Lung (tissue), 11 donors: ENCODE measurements at regions not wholly inside any gene's neighbourhood (a gene's known extent, or its start where the extent isn't known, plus 50 kb on each side); places are given as distances from the start of the nearest gene placed in this dataset.
A peak's percentile ranks its signal among the peaks of the same experiment; 100 is the strongest.

Experiments used
- ATAC-seq: fragments of 200-7000 bp; cut with Tn5 transposase; one replicate; pipeline ENCODE4 v1.9.1; 2020; ENCODE audit warnings: moderate number of reproducible peaks; ENCODE audit not compliant: insufficient read depth, low FRiP score
- DNase-seq, 3 donors: peaks; one replicate each; pipeline ENCODE4 v3.0.0-alpha.2; 2013 to 2017
- H3K27ac ChIP-seq, 2 donors: one replicate each; pipeline ENCODE4 v1.5.1; 2013; ENCODE audit warnings: mild to moderate bottlenecking in 2 of 2, moderate library complexity in 2 of 2, control low read depth in 1 of 2, inconsistent platforms in 1 of 2, low read depth in 1 of 2, low read length in 1 of 2
- H3K27me3 ChIP-seq, 3 donors: one replicate each; pipeline ENCODE4 v1.5.1; 2013; ENCODE audit warnings: low read length in 2 of 3; ENCODE audit not compliant: control insufficient read depth in 3 of 3, insufficient read depth in 3 of 3
- H3K36me3 ChIP-seq, 4 donors: one replicate each; pipeline ENCODE4 v1.5.1; 2013; ENCODE audit warnings: low read length in 4 of 4, mild to moderate bottlenecking in 1 of 4, moderate library complexity in 1 of 4; ENCODE audit not compliant: control insufficient read depth in 4 of 4, insufficient read depth in 4 of 4
- H3K4me1 ChIP-seq, 5 donors: one replicate each; pipeline ENCODE4 v1.5.1; 2013; ENCODE audit warnings: low read length in 5 of 5, mild to moderate bottlenecking in 2 of 5, moderate library complexity in 1 of 5; ENCODE audit not compliant: control insufficient read depth in 5 of 5, insufficient read depth in 5 of 5
- H3K4me3 ChIP-seq: one replicate; pipeline ENCODE4 v1.5.1; 2013; ENCODE audit warnings: mild to moderate bottlenecking, control low read depth, moderate library complexity
- H3K9ac ChIP-seq, 2 donors: one replicate each; pipeline ENCODE4 v1.5.1; 2013; ENCODE audit warnings: low read length in 2 of 2, control low read depth in 1 of 2; ENCODE audit not compliant: insufficient read depth in 1 of 2
- H3K9me3 ChIP-seq, 4 donors: one replicate each; pipeline ENCODE4 v1.5.1; 2013; ENCODE audit warnings: low read length in 3 of 4, mild to moderate bottlenecking in 1 of 4, moderate library complexity in 1 of 4; ENCODE audit not compliant: control insufficient read depth in 4 of 4, insufficient read depth in 3 of 4
- WGBS, 2 donors: extraction: QIAGEN DNeasy Blood & Tissue Kit; methylation state at CpG; one replicate each; pipeline ENCODE4 v1.1.7; 2013; 5-methylcytosine and 5-hydroxymethylcytosine counted together
- TF ChIP-seq, protein P1 (sequence below): IDR thresholded peaks from 2 replicates; pipeline ENCODE4 v1.5.1; 2012; ENCODE audit warnings: mild to moderate bottlenecking; ENCODE audit errors: control extremely low read depth, extremely low read depth
- donor health status: control.
- donor health status: control.
- donor health status: Bipolar disorder and iron deficiency.
- donor health status: healthy.
- donor health status: DM: yes; HTN: yes; CAD: no.

DNA sequence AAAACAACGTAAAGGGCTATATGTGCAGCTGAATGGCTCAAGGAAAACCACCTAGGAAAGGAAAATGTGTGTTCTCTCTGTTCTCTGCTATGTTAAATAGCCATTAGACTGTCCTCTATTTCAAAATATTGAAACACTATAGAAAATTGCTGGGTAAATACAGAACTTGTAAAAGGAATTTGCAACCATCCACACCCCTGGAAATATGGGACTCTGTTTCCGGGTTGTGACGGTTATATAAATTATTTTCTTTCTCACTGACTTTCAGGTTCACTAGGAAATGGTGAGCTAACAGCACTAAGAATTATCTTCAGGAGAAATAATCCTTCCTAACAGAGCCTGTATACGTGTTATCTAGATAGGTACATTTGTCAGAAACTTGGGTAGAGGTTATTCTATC is 161.0 kb upstream of the DKK2 start:
- no peak for DNase-seq
- Histone ChIP-seq H3K27me3 (no peaks in the 10 kb centered on the region), H3K4me3 (no peak overlapping the region), H3K9ac (no peak overlapping the region), H3K9me3 (no peaks in the 10 kb centered on the region), H3K36me3 (no peaks in the 10 kb centered on the region), H3K27ac (no peak overlapping the region), H3K4me1 (peaks cover 0 to 31% (median 0%) of the 10 kb centered on the region in 5 donors)
- TF ChIP-seq, protein P1, sequence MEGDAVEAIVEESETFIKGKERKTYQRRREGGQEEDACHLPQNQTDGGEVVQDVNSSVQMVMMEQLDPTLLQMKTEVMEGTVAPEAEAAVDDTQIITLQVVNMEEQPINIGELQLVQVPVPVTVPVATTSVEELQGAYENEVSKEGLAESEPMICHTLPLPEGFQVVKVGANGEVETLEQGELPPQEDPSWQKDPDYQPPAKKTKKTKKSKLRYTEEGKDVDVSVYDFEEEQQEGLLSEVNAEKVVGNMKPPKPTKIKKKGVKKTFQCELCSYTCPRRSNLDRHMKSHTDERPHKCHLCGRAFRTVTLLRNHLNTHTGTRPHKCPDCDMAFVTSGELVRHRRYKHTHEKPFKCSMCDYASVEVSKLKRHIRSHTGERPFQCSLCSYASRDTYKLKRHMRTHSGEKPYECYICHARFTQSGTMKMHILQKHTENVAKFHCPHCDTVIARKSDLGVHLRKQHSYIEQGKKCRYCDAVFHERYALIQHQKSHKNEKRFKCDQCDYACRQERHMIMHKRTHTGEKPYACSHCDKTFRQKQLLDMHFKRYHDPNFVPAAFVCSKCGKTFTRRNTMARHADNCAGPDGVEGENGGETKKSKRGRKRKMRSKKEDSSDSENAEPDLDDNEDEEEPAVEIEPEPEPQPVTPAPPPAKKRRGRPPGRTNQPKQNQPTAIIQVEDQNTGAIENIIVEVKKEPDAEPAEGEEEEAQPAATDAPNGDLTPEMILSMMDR, result no peak
- 75 to 83% methylated on average over 4 of the region's 4 CpGs for WGBS, 2 donors
- ATAC-seq, result no peak

DNA sequence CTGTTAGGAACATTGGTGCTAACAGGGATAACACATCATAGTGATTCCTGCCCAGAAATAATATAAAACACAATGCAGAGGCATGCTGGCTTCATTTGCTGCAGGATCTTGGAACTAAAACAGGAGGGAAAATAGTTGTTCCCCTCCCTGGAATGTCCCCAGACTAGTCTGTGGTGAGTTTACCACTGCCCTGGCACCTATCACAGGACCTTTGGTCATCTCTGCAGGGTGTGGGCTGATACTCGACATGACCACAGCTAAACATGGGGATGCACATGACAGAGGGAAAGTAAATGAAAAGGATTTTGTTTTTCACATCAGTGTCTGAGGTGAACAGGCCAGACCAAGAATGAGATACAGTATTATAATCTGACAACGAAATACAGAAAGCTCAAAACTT is 160.2 kb upstream of the DKK2 start:
- TF ChIP-seq, protein P1, result no peak
- ATAC-seq (no peak), DNase-seq (no peak)
- WGBS, 2 donors, result 78 to 82% methylated on average over 2 of the region's 2 CpGs
- Histone ChIP-seq H3K4me3 (no peak overlapping the region), H3K27me3 (no peaks in the 10 kb centered on the region), H3K4me1 (peaks cover 0 to 31% (median 0%) of the 10 kb centered on the region in 5 donors), H3K9me3 (no peaks in the 10 kb centered on the region), H3K36me3 (no peaks in the 10 kb centered on the region), H3K27ac (no peak overlapping the region), H3K9ac (no peak overlapping the region)

DNA sequence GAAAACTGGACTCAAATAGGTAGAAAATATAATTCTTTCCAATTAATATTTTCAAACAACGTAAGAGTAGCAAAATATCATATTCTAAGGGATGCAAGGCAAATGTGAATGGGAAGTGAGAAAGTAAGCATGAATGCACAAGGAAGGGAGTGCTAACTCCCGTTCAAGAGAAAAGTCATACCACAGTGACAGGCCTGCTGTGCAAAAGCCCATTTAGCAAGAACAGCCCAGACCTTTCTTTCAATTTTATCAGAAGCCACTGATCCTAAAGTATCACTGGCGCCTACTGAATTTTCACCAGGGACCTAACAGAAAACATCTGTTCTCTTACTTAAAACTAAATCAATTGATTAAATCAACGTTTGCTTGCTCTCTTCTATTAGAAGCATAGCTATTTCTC is 157.9 kb upstream of the DKK2 start:
- H3K9ac ChIP-seq, result no peak overlapping the region
- TF ChIP-seq, protein P1, result no peak
- H3K4me1 ChIP-seq, result peaks cover 0 to 31% (median 0%) of the 10 kb centered on the region in 5 donors
- no peak for ATAC-seq
- no peak overlapping the region for H3K27ac ChIP-seq
- WGBS, 2 donors, result 75 to 89% methylated on average over 4 of the region's 4 CpGs
- no peaks in the 10 kb centered on the region for H3K27me3 ChIP-seq
- no peaks in the 10 kb centered on the region for H3K36me3 ChIP-seq
- peak in 1 of 3 donors; percentile 26 for DNase-seq
- no peak overlapping the region for H3K4me3 ChIP-seq
- no peaks in the 10 kb centered on the region for H3K9me3 ChIP-seq

DNA sequence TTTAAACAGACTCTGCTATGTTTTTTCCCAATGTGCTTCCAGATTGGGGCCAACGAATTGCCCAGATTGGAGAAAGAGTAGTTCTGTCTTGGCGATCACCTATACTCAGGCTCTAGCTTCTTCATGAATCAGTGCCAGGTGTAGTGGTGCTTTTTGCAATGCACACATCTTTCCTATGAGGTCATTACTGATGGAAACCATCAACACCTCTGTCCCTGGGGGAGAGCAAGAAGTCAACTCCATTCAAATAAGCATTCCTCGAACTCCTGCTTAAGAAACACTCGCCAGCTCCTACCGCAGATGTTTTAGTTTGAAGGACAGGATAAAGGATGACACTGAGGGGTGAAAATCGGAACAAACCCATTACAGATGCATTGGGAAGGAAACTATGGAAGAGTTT is 156.5 kb upstream of the DKK2 start:
- no peaks in the 10 kb centered on the region for H3K9me3 ChIP-seq
- TF ChIP-seq, protein P1, result no peak
- no peaks in the 10 kb centered on the region for H3K36me3 ChIP-seq
- no peak overlapping the region for H3K9ac ChIP-seq
- no peak overlapping the region for H3K4me3 ChIP-seq
- H3K27me3 ChIP-seq, result no peaks in the 10 kb centered on the region
- no peak for ATAC-seq
- H3K27ac ChIP-seq, result no peak overlapping the region
- H3K4me1 ChIP-seq, result peaks cover 0 to 31% (median 0%) of the 10 kb centered on the region in 5 donors
- no peak for DNase-seq
- 90 to 93% methylated on average over 6 of the region's 6 CpGs for WGBS, 2 donors
